Cardiac muscle cell (in vitro differentiated cells and primary cell): ENCODE measurements at regions not wholly inside any gene's neighbourhood (a gene's known extent, or its start where the extent isn't known, plus 50 kb on each side); places are given as distances from the start of the nearest gene placed in this dataset.

Source experiments
- DNase-seq, 2 donors: peaks; one replicate each; pipeline versions ENCODE4 v3.0.0 to v3.0.0-alpha.2; 2010 to 2017; ENCODE audit warnings: low read depth in 1 of 2, low spot score in 1 of 2
- H3K27ac ChIP-seq: fragments of 200-600 bp; sonication (generic); 2 replicates; pipeline ENCODE4 v1.5.1; 2016
- H3K27me3 ChIP-seq: fragments of 200-600 bp; sonication (generic); 2 replicates; pipeline ENCODE4 v1.6.0; 2016; ENCODE audit warnings: control low read depth
- H3K36me3 ChIP-seq: fragments of 200-600 bp; sonication (generic); 2 replicates; pipeline ENCODE4 v1.5.1; 2016; ENCODE audit warnings: control low read depth
- H3K4me1 ChIP-seq: fragments of 200-600 bp; sonication (generic); 2 replicates; pipeline ENCODE4 v1.8.1; 2017; ENCODE audit warnings: low read depth, mild to moderate bottlenecking, mixed run types
- H3K4me3 ChIP-seq: fragments of 200-600 bp; sonication (generic); 2 replicates; pipeline ENCODE4 v1.5.1; 2016; ENCODE audit warnings: mild to moderate bottlenecking
- H3K9me3 ChIP-seq: fragments of 200-600 bp; sonication (generic); 2 replicates; pipeline ENCODE4 v1.5.1; 2017; ENCODE audit warnings: low read depth, mild to moderate bottlenecking, control low read depth
- CTCF ChIP-seq: IDR thresholded peaks from 2 replicates; pipeline ENCODE4 v1.5.1; 2012; ENCODE audit warnings: low read depth, mild to moderate bottlenecking, low read length

DNA sequence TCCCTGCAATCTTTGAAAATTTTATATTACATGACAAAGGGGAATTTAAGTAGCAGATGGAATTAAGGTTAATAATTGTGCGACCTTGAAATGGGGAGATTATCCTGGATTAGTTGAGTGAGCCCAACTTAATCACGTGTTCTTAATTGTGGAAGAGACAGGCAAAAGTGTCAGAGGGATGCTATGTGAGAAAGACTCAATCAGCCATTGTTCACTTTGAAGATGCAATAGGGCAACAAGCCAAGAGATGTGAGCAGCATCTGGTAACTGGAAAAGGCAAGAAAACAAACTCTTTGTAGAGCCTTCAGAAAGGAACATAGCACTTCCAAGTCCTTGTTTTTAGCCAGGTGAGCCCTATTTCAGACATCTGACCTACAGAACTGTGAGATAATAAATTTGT lies 247.7 kb downstream of the SLITRK1 start:
- DNase-seq, result no peak
- H3K27ac ChIP-seq, result no peak overlapping the region

GRCh38 chr13:83633746-83634145 lies 248.5 kb downstream of the SLITRK1 start:
- Histone ChIP-seq H3K36me3 (no peaks in the 10 kb centered on the region), H3K9me3 (no peaks in the 10 kb centered on the region), H3K27ac (no peak overlapping the region), H3K4me3 (no peak overlapping the region), H3K27me3 (no peaks in the 10 kb centered on the region), H3K4me1 (no peaks in the 10 kb centered on the region)
- DNase-seq, result no peak
- TF ChIP-seq CTCF, result no peak

More for the DNA sequence above, 247.7 kb downstream of the SLITRK1 start:
- no peak for TF ChIP-seq CTCF
- no peaks in the 10 kb centered on the region for H3K4me1 ChIP-seq
- H3K9me3 ChIP-seq, result no peaks in the 10 kb centered on the region
- H3K27me3 ChIP-seq, result no peaks in the 10 kb centered on the region
- no peak overlapping the region for H3K4me3 ChIP-seq
- H3K36me3 ChIP-seq, result no peaks in the 10 kb centered on the region

DNA sequence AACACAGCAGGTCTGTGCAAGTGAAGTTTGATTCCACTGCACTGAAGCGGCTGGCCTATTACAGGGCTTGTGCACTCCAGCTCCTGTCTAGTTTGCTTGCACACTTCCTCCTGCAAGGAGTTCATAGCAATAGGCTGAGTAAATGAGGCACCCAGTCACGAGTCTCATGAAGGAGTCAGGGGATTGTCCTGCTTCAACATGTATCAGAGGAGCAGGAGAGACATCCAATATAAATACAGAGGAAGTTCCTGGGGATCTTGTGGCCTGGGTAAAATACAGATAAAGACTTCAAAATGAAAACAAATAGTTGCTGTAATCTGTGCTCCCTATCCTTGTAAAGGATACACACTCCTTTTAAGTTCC lies 259.9 kb downstream of the SLITRK1 start:
- H3K9me3 ChIP-seq, result no peaks in the 10 kb centered on the region
- peaks cover 9% of the 10 kb centered on the region for H3K4me1 ChIP-seq
- H3K36me3 ChIP-seq, result no peaks in the 10 kb centered on the region
- no peak overlapping the region for H3K4me3 ChIP-seq
- no peak overlapping the region for H3K27ac ChIP-seq
- DNase-seq, result peak in 1 of 2 donors; percentile 3
- TF ChIP-seq CTCF, result no peak
- no peaks in the 10 kb centered on the region for H3K27me3 ChIP-seq

GRCh38 chr13:83621765-83622421 lies 260.4 kb downstream of the SLITRK1 start:
- no peaks in the 10 kb centered on the region for H3K36me3 ChIP-seq

GRCh38 chr13:83620530-83621220 lies 261.6 kb downstream of the SLITRK1 start:
- H3K9me3 ChIP-seq, result no peaks in the 10 kb centered on the region
- H3K27ac ChIP-seq, result no peak overlapping the region
- H3K36me3 ChIP-seq, result no peaks in the 10 kb centered on the region
- no peak overlapping the region for H3K4me3 ChIP-seq
- TF ChIP-seq CTCF, result no peak
- DNase-seq, result peak in 1 of 2 donors; percentile 46
- peaks cover 9% of the 10 kb centered on the region for H3K4me1 ChIP-seq
- H3K27me3 ChIP-seq, result no peaks in the 10 kb centered on the region

More at GRCh38 chr13:83621765-83622421, 260.4 kb downstream of the SLITRK1 start:
- H3K4me1 ChIP-seq, result peaks cover 9% of the 10 kb centered on the region
- no peaks in the 10 kb centered on the region for H3K27me3 ChIP-seq
- DNase-seq, result no peak
- no peak overlapping the region for H3K4me3 ChIP-seq
- no peaks in the 10 kb centered on the region for H3K9me3 ChIP-seq
- TF ChIP-seq CTCF, result no peak
- H3K27ac ChIP-seq, result no peak overlapping the region
